Gastroesophageal sphincter (tissue), 3 donors: ENCODE measurements at regions not wholly inside any gene's neighbourhood (a gene's known extent, or its start where the extent isn't known, plus 50 kb on each side); places are given as distances from the start of the nearest gene placed in this dataset.

Experiments
- CTCF ChIP-seq, 4 experiments: fragments of 200-600 bp in 2 of 4; fragments of 450-650 bp in 2 of 4; sonication (generic) in 1 of 4; IDR thresholded peaks; one replicate each; pipeline ENCODE4 v1.5.1; 2017 to 2019; ENCODE audit warnings: antibody characterized with exemption in 4 of 4, mild to moderate bottlenecking in 2 of 4, moderate library complexity in 2 of 4
- EP300 ChIP-seq: sonication (generic); formaldehyde crosslinking; IDR thresholded peaks from one replicate; pipeline ENCODE4 v1.6.1; 2017; ENCODE audit warnings: antibody characterized with exemption, mild to moderate bottlenecking
- POLR2A ChIP-seq, 2 donors: fragments of 450-650 bp; IDR thresholded peaks; one replicate each; pipeline ENCODE4 v1.6.1; 2017; ENCODE audit warnings: antibody characterized with exemption in 2 of 2, mild to moderate bottlenecking in 2 of 2, moderate library complexity in 1 of 2

GRCh38 chr15:93649691-93650235, 560.8 kb upstream of the RGMA start:
- no peak for TF ChIP-seq CTCF (IDR thresholded peaks at IDR 0.05)
- no peak for TF ChIP-seq POLR2A (IDR thresholded peaks at IDR 0.05)
- no peak for TF ChIP-seq EP300
